ENCODE measurements at regions not wholly inside any gene's neighbourhood (a gene's known extent, or its start where the extent isn't known, plus 50 kb on each side); places are given as distances from the start of the nearest gene placed in this dataset.

GRCh38 chr15:60065951-60066350 is 61.8 kb downstream of the FOXB1 start:
- ChIA-PET CTCF (no interaction called here), POLR2A (no interaction called here)
- Histone ChIP-seq H3K79me2 (ENCODE audit: control insufficient read depth, insufficient read depth, low read length) (no peaks in the 10 kb centered on the region), H3K4me2 (ENCODE audit: insufficient read depth, low read length) (no peak overlapping the region), H3K9me3 (replicated peaks; ENCODE audit: control insufficient read depth, insufficient read depth, low read length) (peaks cover 4% of the 10 kb centered on the region), H2AFZ (ENCODE audit: low read depth, low read length) (no peak overlapping the region), H4K20me1 (replicated peaks; ENCODE audit: control insufficient read depth, extremely low read depth, insufficient read depth, low read length) (no peaks in the 10 kb centered on the region), H3K9ac (replicated peaks; ENCODE audit: extremely low read depth, insufficient read depth, low read length) (no peak overlapping the region), H3K9me1 (replicated peaks; ENCODE audit: control insufficient read depth, extremely low read depth, insufficient read depth, low read length) (no peaks in the 10 kb centered on the region), H3K27me3 (ENCODE audit: control insufficient read depth in 2 of 2, insufficient read depth in 2 of 2, low read length in 2 of 2) (peaks cover 2 to 6% of the 10 kb centered on the region in 2 experiments), H3K4me1 (ENCODE audit: control insufficient read depth, extremely low read depth, insufficient read depth, low read length) (peaks cover 3% of the 10 kb centered on the region), H3K27ac (ENCODE audit: insufficient read depth, low read depth, low read length) (no peak overlapping the region), H3K4me3 (replicated peaks in 1 of 3; ENCODE audit: insufficient read depth in 1 of 3, low read depth in 1 of 3, low read length in 3 of 3) (no peak overlapping the region), H3K36me3 (ENCODE audit: control insufficient read depth in 2 of 2, extremely low read depth in 1 of 2, insufficient read depth in 2 of 2, low read length in 2 of 2) (no peaks in the 10 kb centered on the region)
- no peak for DNase-seq (ENCODE audit: low read depth, low spot score)
- BruUV-seq (replicated peaks): no TSS peak
- no peak for FAIRE-seq
- TF ChIP-seq EZH2 (IDR thresholded peaks at IDR 0.05; ENCODE audit: borderline replicate concordance, low read depth, low read length, severe bottlenecking) (no peak), MYC (IDR thresholded peaks at IDR 0.05; ENCODE audit: low read depth, low read length) (no peak), JUN (IDR thresholded peaks at IDR 0.05; ENCODE audit: borderline replicate concordance, insufficient read depth, insufficient read length, low read depth) (no peak), MAX (IDR thresholded peaks at IDR 0.05; ENCODE audit: insufficient read depth, insufficient read length) (no peak), CTCF (IDR thresholded peaks at IDR 0.05; ENCODE audit: extremely low read depth in 1 of 2, insufficient read depth in 1 of 2, low read depth in 1 of 2, low read length in 2 of 2) (no peak), FOS (IDR thresholded peaks at IDR 0.05; ENCODE audit: borderline replicate concordance, insufficient read depth, low read length) (no peak), POLR2AphosphoS5 (IDR thresholded peaks at IDR 0.05; ENCODE audit: insufficient read depth, low read depth, low read length) (no peak), POLR2A (IDR thresholded peaks at IDR 0.05; ENCODE audit: low read depth, low read length) (no peak), GATA2 (IDR thresholded peaks at IDR 0.05; ENCODE audit: insufficient read depth, insufficient read length, low read depth, low read length) (no peak)
- intact Hi-C loops (cut with micrococcal nuclease): no loop called here
- dilution Hi-C loops (cut with MboI; ENCODE audit: extremely low pct_ligation_motif_present, low sequenced_read_pairs): no loop called here
